NCI-H2196 (cell line): ENCODE measurements at regions not wholly inside any gene's neighbourhood (a gene's known extent, or its start where the extent isn't known, plus 50 kb on each side); places are given as distances from the start of the nearest gene placed in this dataset.

Source experiments
- DNase-seq: peaks from one replicate; lab custom pipeline; 2025; ENCODE audit not compliant: unreplicated experiment; lab: John Stamatoyannopoulos, UW

GRCh38 chr10:111873041-111873440 is 310.5 kb downstream of the GPAM start:
- no peak for DNase-seq

GRCh38 chr10:111873621-111874135 is 309.9 kb downstream of the GPAM start:
- no peak for DNase-seq

GRCh38 chr10:111874576-111874975 is 309.0 kb downstream of the GPAM start:
- DNase-seq: no peak

GRCh38 chr10:111875725-111876124 is 307.8 kb downstream of the GPAM start:
- no peak for DNase-seq

GRCh38 chr10:111877258-111877657 is 306.3 kb downstream of the GPAM start:
- DNase-seq: no peak

- no peak for DNase-seq
These were observed 303.6 kb downstream of the GPAM start for GRCh38 chr10:111879969-111880368.

- DNase-seq: no peak
These were observed 298.5 kb downstream of the GPAM start for GRCh38 chr10:111885046-111885445.

- DNase-seq: no peak
These were observed 297.6 kb downstream of the GPAM start for GRCh38 chr10:111885919-111886318.

- DNase-seq: no peak
These were observed 296.3 kb downstream of the GPAM start for GRCh38 chr10:111887266-111887665.

GRCh38 chr10:111890046-111890445 is 293.5 kb downstream of the GPAM start:
- no peak for DNase-seq

- no peak for DNase-seq
These were observed 267.6 kb downstream of the GPAM start for GRCh38 chr10:111916011-111916410.

- DNase-seq: no peak
These were observed 261.7 kb downstream of the GPAM start for GRCh38 chr10:111921821-111922220.

- no peak for DNase-seq
These were observed 260.5 kb downstream of the GPAM start for GRCh38 chr10:111923032-111923431.

- DNase-seq: no peak
These were observed 257.3 kb downstream of the GPAM start for GRCh38 chr10:111926286-111926685.

GRCh38 chr10:111933937-111934336 is 249.6 kb downstream of the GPAM start:
- DNase-seq: no peak

- no peak for DNase-seq
These were observed 248.6 kb downstream of the GPAM start for GRCh38 chr10:111934931-111935330.

- DNase-seq: no peak
These were observed 247.4 kb downstream of the GPAM start for GRCh38 chr10:111936143-111936542.

- DNase-seq: no peak
These were observed 239.2 kb downstream of the GPAM start for GRCh38 chr10:111944331-111944730.

- no peak for DNase-seq
These were observed 229.6 kb downstream of the GPAM start for GRCh38 chr10:111953949-111954348.

GRCh38 chr10:111954386-111954785 is 229.2 kb downstream of the GPAM start:
- no peak for DNase-seq

- no peak for DNase-seq
These were observed 226.7 kb downstream of the GPAM start for GRCh38 chr10:111956841-111957240.

- no peak for DNase-seq
These were observed 220.6 kb downstream of the GPAM start for GRCh38 chr10:111962951-111963350.

- no peak for DNase-seq
These were observed 216.4 kb downstream of the GPAM start for GRCh38 chr10:111967116-111967515.

- no peak for DNase-seq
These were observed 216.0 kb downstream of the GPAM start for GRCh38 chr10:111967547-111967946.
